ENCODE measurements at regions not wholly inside any gene's neighbourhood (a gene's known extent, or its start where the extent isn't known, plus 50 kb on each side); places are given as distances from the start of the nearest gene placed in this dataset.
A peak's percentile ranks its signal among the peaks of the same experiment; 100 is the strongest.
"Not testable (repeated sequence)": the region's sequence is repeated elsewhere in the genome, so short reads cannot be mapped to it uniquely, and the experiment has no call there.

GRCh38 chr4:134634301-134634700, 432.7 kb upstream of the PABPC4L start:
- intact Hi-C loops (cut with DNase I), result no loop called here
- no peak for TF ChIP-seq CTCF (IDR thresholded peaks at IDR 0.05)
- Histone ChIP-seq H3K36me3 (no peaks in the 10 kb centered on the region), H3K4me1 (peaks cover 0 to 5% (median 0%) of the 10 kb centered on the region in 3 donors), H3K9me3 (no peaks in the 10 kb centered on the region), H3K4me3 (no peak overlapping the region), H3K27ac (no peak overlapping the region), H3K27me3 (no peaks in the 10 kb centered on the region)
- DNase-seq (no peak), FAIRE-seq (no peak), ATAC-seq (no peak)
- 61 to 77% methylated on average over 7 of the region's 7 CpGs for WGBS, 2 donors

- Histone ChIP-seq H3K4me1 (peaks cover 0 to 12% (median 8%) of the 10 kb centered on the region in 3 donors), H3K27me3 (no peaks in the 10 kb centered on the region), H3K27ac (no peak overlapping the region), H3K4me3 (no peak overlapping the region), H3K9me3 (no peaks in the 10 kb centered on the region), H3K36me3 (no peaks in the 10 kb centered on the region)
- DNase-seq, result no peak
- ATAC-seq, result no peak
- 73 to 94% methylated on average over 1 of the region's 1 CpG for WGBS, 2 donors
- no peak for FAIRE-seq
- TF ChIP-seq CTCF (IDR thresholded peaks at IDR 0.05), result no peak
- intact Hi-C loops (cut with DNase I), result no loop called here
Measured at GRCh38 chr4:134632056-134632455, 430.5 kb upstream of the PABPC4L start.

GRCh38 chr4:134628066-134628465, 426.5 kb upstream of the PABPC4L start:
- Histone ChIP-seq H3K27me3 (no peaks in the 10 kb centered on the region), H3K4me1 (peaks cover 0 to 16% (median 16%) of the 10 kb centered on the region in 3 donors), H3K27ac (peak overlapping the region in 1 of 4 donors; percentile 50), H3K36me3 (no peaks in the 10 kb centered on the region), H3K4me3 (no peak overlapping the region), H3K9me3 (no peaks in the 10 kb centered on the region)
- ATAC-seq, result peak in 3 of 4 donors; percentile 51 to 78 (median 69)
- intact Hi-C loops (cut with DNase I), result no loop called here
- no peak for FAIRE-seq
- DNase-seq, result no peak
- no peak for TF ChIP-seq CTCF (IDR thresholded peaks at IDR 0.05)

- H3K27me3 ChIP-seq, result no peaks in the 10 kb centered on the region
- H3K4me1 ChIP-seq, result peaks cover 3 to 23% (median 18%) of the 10 kb centered on the region in 3 donors
- H3K9me3 ChIP-seq, result no peaks in the 10 kb centered on the region
- intact Hi-C loops (cut with DNase I), result no loop called here
- ATAC-seq (peak in 3 of 4 donors; percentile 36 to 65 (median 62)), FAIRE-seq (no peak), DNase-seq (no peak)
- no peak overlapping the region for H3K4me3 ChIP-seq
- no peak for TF ChIP-seq CTCF (IDR thresholded peaks at IDR 0.05)
- WGBS, 2 donors, result 68 to 80% methylated on average over 3 of the region's 3 CpGs
- peak overlapping the region in 2 of 4 donors; percentile 34 to 50 for H3K27ac ChIP-seq
- no peaks in the 10 kb centered on the region for H3K36me3 ChIP-seq
Measured at GRCh38 chr4:134627366-134627765, 425.8 kb upstream of the PABPC4L start.

- H3K4me1 ChIP-seq, result peaks cover 5 to 34% (median 31%) of the 10 kb centered on the region in 3 donors
- H3K27ac ChIP-seq, result no peak overlapping the region
- no peak overlapping the region for H3K4me3 ChIP-seq
- FAIRE-seq, result no peak
- ATAC-seq, result no peak
- no peaks in the 10 kb centered on the region for H3K27me3 ChIP-seq
- WGBS, 2 donors, result 44 to 68% methylated on average over 1 of the region's 1 CpG
- TF ChIP-seq CTCF (IDR thresholded peaks at IDR 0.05), result no peak
- no peaks in the 10 kb centered on the region for H3K9me3 ChIP-seq
- intact Hi-C loops (cut with DNase I), result no loop called here
- H3K36me3 ChIP-seq, result no peaks in the 10 kb centered on the region
- no peak for DNase-seq
Measured at GRCh38 chr4:134624365-134624764, 422.8 kb upstream of the PABPC4L start.

- Histone ChIP-seq H3K4me1 (peaks cover 5 to 31% (median 25%) of the 10 kb centered on the region in 3 donors), H3K27ac (peak overlapping the region in 3 of 4 donors; percentile 64 to 85 (median 84))
- peak; percentile 43 to 60 (median 48) for ATAC-seq
- H3K4me3 ChIP-seq; FAIRE-seq; intact Hi-C loops (cut with DNase I); H3K36me3 ChIP-seq; DNase-seq; H3K9me3 ChIP-seq; H3K27me3 ChIP-seq: not testable (repeated sequence)
- 33% methylated on average over 13 of the region's 13 CpGs for WGBS, 2 donors
Measured at GRCh38 chr4:134622626-134623575, 421.3 kb upstream of the PABPC4L start.

Data from pancreas (tissue), 10 donors.